ENCODE measurements at regions not wholly inside any gene's neighbourhood (a gene's known extent, or its start where the extent isn't known, plus 50 kb on each side); places are given as distances from the start of the nearest gene placed in this dataset.

DNA sequence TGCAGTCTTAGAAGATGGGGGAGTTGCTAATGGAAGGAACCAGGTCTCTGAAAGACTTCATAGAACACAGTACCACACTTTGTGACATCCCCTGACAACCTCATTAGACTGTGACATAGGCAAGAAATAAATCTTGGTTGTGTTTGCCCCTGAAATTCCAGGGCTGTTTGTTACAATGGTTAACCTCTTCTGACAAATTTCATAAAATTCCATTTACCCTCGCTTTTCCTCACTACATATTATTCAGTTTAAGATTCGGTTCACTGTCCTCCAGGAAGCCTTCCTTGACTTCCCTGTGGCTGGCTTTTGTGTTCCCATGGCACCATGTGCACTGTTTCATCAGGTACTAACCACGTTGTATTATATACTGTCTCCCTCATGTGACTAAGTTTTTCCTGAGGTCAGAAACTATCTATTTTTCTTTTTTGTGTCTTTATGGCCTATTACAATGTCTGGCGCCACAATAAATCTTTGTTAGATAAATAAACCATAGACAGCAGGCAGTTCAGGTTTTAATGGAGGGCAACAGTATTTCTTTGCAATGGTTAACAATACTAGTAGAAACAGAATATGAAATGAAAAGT lies 54.2 kb downstream of the ATXN3L start:
- Histone ChIP-seq H3K4me2 (ENCODE audit: low read length) (no peak overlapping the region), H3K9me3 (ENCODE audit: control insufficient read depth in 1 of 2, insufficient read depth in 1 of 2, low read depth in 1 of 2, low read length in 2 of 2) (no peaks in the 10 kb centered on the region), H3K79me2 (ENCODE audit: insufficient read depth, low read length) (no peaks in the 10 kb centered on the region), H3K36me3 (ENCODE audit: control insufficient read depth in 1 of 2, insufficient read depth in 2 of 2, low read length in 2 of 2) (no peaks in the 10 kb centered on the region), H4K20me1 (ENCODE audit: insufficient read depth) (no peaks in the 10 kb centered on the region), H3K9me2 (ENCODE audit: insufficient read depth) (no peaks in the 10 kb centered on the region), H3K4me1 (ENCODE audit: control insufficient read depth in 1 of 2, insufficient read depth in 2 of 2, low read length in 2 of 2) (no peaks in the 10 kb centered on the region), H3K9ac (ENCODE audit: low read length) (no peak overlapping the region), H3K27ac (ENCODE audit: low read depth, low read length) (no peak overlapping the region), H3K4me3 (replicated peaks in 1 of 2; ENCODE audit: low read depth in 1 of 2, low read length in 2 of 2) (no peak overlapping the region), H3K27me3 (ENCODE audit: insufficient read depth, low read length) (no peaks in the 10 kb centered on the region), H2AFZ (ENCODE audit: low read depth, low read length, poor library complexity, severe bottlenecking) (no peak overlapping the region)
- CTCF ChIA-PET, result no interaction called here
- ATAC-seq, result no peak
- RAD21 ChIA-PET (ENCODE audit: low non-redundant PET in 1 of 2, low total read pairs in 2 of 2, uncharacterized antibody in 2 of 2, unreplicated experiment in 2 of 2), result no interaction called here
- TF ChIP-seq YY1 (IDR thresholded peaks at IDR 0.05; ENCODE audit: extremely low read depth, insufficient replicate concordance, low read depth, low read length) (no peak), SRF (IDR thresholded peaks at IDR 0.05; ENCODE audit: low read depth) (no peak), EZH2phosphoT487 (IDR thresholded peaks at IDR 0.05; ENCODE audit: borderline replicate concordance) (no peak), ELF1 (IDR thresholded peaks at IDR 0.05; ENCODE audit: borderline replicate concordance, low read depth) (no peak), RAD21 (IDR thresholded peaks at IDR 0.05; ENCODE audit: low read depth) (no peak), JUND (IDR thresholded peaks at IDR 0.05) (no peak), CBX3 (IDR thresholded peaks at IDR 0.05; ENCODE audit: low read depth) (no peak), SIN3A (IDR thresholded peaks at IDR 0.05; ENCODE audit: low read depth) (no peak), TCF7L2 (IDR thresholded peaks at IDR 0.05; ENCODE audit: borderline replicate concordance, extremely low read depth, insufficient read depth, insufficient read length) (no peak), ZNF274 (IDR thresholded peaks at IDR 0.05; ENCODE audit: low read depth, low read length) (no peak)
- DNase-seq (ENCODE audit: low read depth, low spot score), result no peak
- no TSS peak for BruUV-seq (replicated peaks)
- POLR2A ChIA-PET, result no interaction called here
- intact Hi-C loops (cut with micrococcal nuclease), result no loop called here

DNA sequence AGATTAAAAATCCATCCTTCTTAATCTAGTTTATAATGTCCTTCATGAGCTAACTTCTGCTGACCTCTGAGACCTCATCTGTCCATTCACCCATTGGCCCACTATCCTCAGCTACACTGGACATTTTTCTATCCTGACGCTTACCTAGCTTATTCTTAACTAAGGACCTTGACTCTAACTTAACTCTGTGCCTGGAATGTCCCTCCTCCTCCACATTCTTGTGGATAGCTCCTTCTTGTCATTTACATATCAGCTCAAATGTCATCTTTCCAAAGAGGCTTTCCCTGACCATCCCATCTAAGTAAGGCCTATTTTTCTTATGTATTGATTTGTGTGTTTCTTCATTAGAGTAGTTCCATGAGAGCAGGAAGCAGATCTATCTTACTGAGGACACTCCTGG lies 54.7 kb downstream of the ATXN3L start:
- H3K9ac ChIP-seq (ENCODE audit: low read length), result no peak overlapping the region
- H3K27ac ChIP-seq (ENCODE audit: low read depth, low read length), result no peak overlapping the region
- no peaks in the 10 kb centered on the region for H3K27me3 ChIP-seq (ENCODE audit: insufficient read depth, low read length)
- intact Hi-C loops (cut with micrococcal nuclease), result no loop called here
- TF ChIP-seq YY1 (IDR thresholded peaks at IDR 0.05; ENCODE audit: extremely low read depth, insufficient replicate concordance, low read depth, low read length) (no peak), ELF1 (IDR thresholded peaks at IDR 0.05; ENCODE audit: borderline replicate concordance, low read depth) (no peak), RAD21 (IDR thresholded peaks at IDR 0.05; ENCODE audit: low read depth) (no peak)
- TF ChIP-seq, protein P1, sequence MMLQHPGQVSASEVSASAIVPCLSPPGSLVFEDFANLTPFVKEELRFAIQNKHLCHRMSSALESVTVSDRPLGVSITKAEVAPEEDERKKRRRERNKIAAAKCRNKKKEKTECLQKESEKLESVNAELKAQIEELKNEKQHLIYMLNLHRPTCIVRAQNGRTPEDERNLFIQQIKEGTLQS (IDR thresholded peaks at IDR 0.05), result no peak
- no peak overlapping the region for H2AFZ ChIP-seq (ENCODE audit: low read depth, low read length, poor library complexity, severe bottlenecking)
- DNase-seq (ENCODE audit: low read depth, low spot score) (no peak), ATAC-seq (no peak)
- no peak overlapping the region for H3K4me2 ChIP-seq (ENCODE audit: low read length)
- ChIA-PET RAD21 (ENCODE audit: low non-redundant PET in 1 of 2, low total read pairs in 2 of 2, uncharacterized antibody in 2 of 2, unreplicated experiment in 2 of 2) (no interaction called here), POLR2A (no interaction called here), CTCF (no interaction called here)
- H3K4me1 ChIP-seq (ENCODE audit: control insufficient read depth in 1 of 2, insufficient read depth in 2 of 2, low read length in 2 of 2), result no peaks in the 10 kb centered on the region
- H3K4me3 ChIP-seq (replicated peaks in 1 of 2; ENCODE audit: low read depth in 1 of 2, low read length in 2 of 2), result no peak overlapping the region
- no peaks in the 10 kb centered on the region for H4K20me1 ChIP-seq (ENCODE audit: insufficient read depth)
- no peaks in the 10 kb centered on the region for H3K79me2 ChIP-seq (ENCODE audit: insufficient read depth, low read length)
- H3K9me3 ChIP-seq (ENCODE audit: control insufficient read depth in 1 of 2, insufficient read depth in 1 of 2, low read depth in 1 of 2, low read length in 2 of 2), result no peaks in the 10 kb centered on the region
- H3K36me3 ChIP-seq (ENCODE audit: control insufficient read depth in 1 of 2, insufficient read depth in 2 of 2, low read length in 2 of 2), result no peaks in the 10 kb centered on the region
- no TSS peak for BruUV-seq (replicated peaks)
- H3K9me2 ChIP-seq (ENCODE audit: insufficient read depth), result no peaks in the 10 kb centered on the region

All from HCT116 (cell line).